CD4-positive, CD25-positive, alpha-beta regulatory T cell (primary cell): ENCODE measurements at regions not wholly inside any gene's neighbourhood (a gene's known extent, or its start where the extent isn't known, plus 50 kb on each side); places are given as distances from the start of the nearest gene placed in this dataset.

Experiments
- ATAC-seq, 2 donors: fragments of 150-1000 bp; cut with Tn5 transposase; one replicate each; pipeline ENCODE4 v1.10.0; 2021; ENCODE audit warnings: low read depth in 2 of 2, moderate number of reproducible peaks in 2 of 2, moderate library complexity in 1 of 2
- DNase-seq, 3 donors: peaks; one replicate each; pipeline versions ENCODE4 v3.0.0 to v3.0.0-alpha.2; 2012 to 2022; ENCODE audit warnings: mixed read lengths in 1 of 3
- H3K27ac ChIP-seq: one replicate; pipeline ENCODE4 v1.7.0; 2013; ENCODE audit warnings: mild to moderate bottlenecking, low read length; ENCODE audit not compliant: insufficient read depth, poor library complexity, severe bottlenecking
- H3K27me3 ChIP-seq: one replicate; pipeline ENCODE4 v1.7.0; 2013; ENCODE audit warnings: low read length; ENCODE audit not compliant: control insufficient read depth, insufficient read depth
- H3K36me3 ChIP-seq: one replicate; pipeline ENCODE4 v1.7.0; 2013; ENCODE audit warnings: mild to moderate bottlenecking, low read length, moderate library complexity; ENCODE audit not compliant: control insufficient read depth, insufficient read depth
- H3K4me1 ChIP-seq: 2 replicates; pipeline ENCODE4 v1.7.0; 2013; ENCODE audit warnings: mild to moderate bottlenecking, low read length; ENCODE audit not compliant: insufficient read depth, control insufficient read depth, poor library complexity, severe bottlenecking
- H3K4me3 ChIP-seq: one replicate; pipeline ENCODE4 v1.7.0; 2013; ENCODE audit warnings: low read depth, mild to moderate bottlenecking, low read length, moderate library complexity
- H3K9me3 ChIP-seq, 2 experiments: 1 replicate in 1 of 2; 2 replicates in 1 of 2; pipeline ENCODE4 v1.7.0; 2013; ENCODE audit warnings: low read length in 2 of 2, mild to moderate bottlenecking in 1 of 2, moderate library complexity in 1 of 2; ENCODE audit not compliant: control insufficient read depth in 2 of 2
- H3K27ac Mint-ChIP-seq, 3 donors: one replicate each; pipeline ENCODE4 v1.8.0; 2020 to 2022; ENCODE audit warnings: mild to moderate bottlenecking in 3 of 3, mixed read lengths in 3 of 3, moderate library complexity in 2 of 3
- H3K27me3 Mint-ChIP-seq: one replicate; pipeline ENCODE4 v1.8.0; 2022; ENCODE audit warnings: mild to moderate bottlenecking, mixed read lengths
- H3K36me3 Mint-ChIP-seq: one replicate; pipeline ENCODE4 v1.8.0; 2020; ENCODE audit warnings: mixed read lengths
- H3K4me1 Mint-ChIP-seq, 4 donors: one replicate each; pipeline ENCODE4 v1.8.0; 2020 to 2022; ENCODE audit warnings: mixed read lengths in 4 of 4, mild to moderate bottlenecking in 1 of 4
- H3K4me3 Mint-ChIP-seq, 4 donors: one replicate each; pipeline ENCODE4 v1.8.0; 2020 to 2022; ENCODE audit warnings: mild to moderate bottlenecking in 4 of 4, mixed read lengths in 4 of 4, moderate library complexity in 3 of 4
- H3K9me3 Mint-ChIP-seq, 7 donors: one replicate each; pipeline ENCODE4 v1.8.0; 2020 to 2022; ENCODE audit warnings: mixed read lengths in 7 of 7, mild to moderate bottlenecking in 3 of 7, moderate library complexity in 2 of 7

- H3K9me3 ChIP-seq: no peaks in the 10 kb centered on the region
- no peaks in the 10 kb centered on the region for H3K36me3 ChIP-seq
- H3K27ac Mint-ChIP-seq: no peak overlapping the region
- no peaks in the 10 kb centered on the region for H3K36me3 Mint-ChIP-seq
- no peaks in the 10 kb centered on the region for H3K27me3 ChIP-seq
- H3K27me3 Mint-ChIP-seq: peaks cover 4% of the 10 kb centered on the region
- DNase-seq (no peak), ATAC-seq (no peak)
- no peak overlapping the region for H3K27ac ChIP-seq
- H3K9me3 Mint-ChIP-seq: no peaks in the 10 kb centered on the region
- no peak overlapping the region for H3K4me3 ChIP-seq
- H3K4me3 Mint-ChIP-seq: no peak overlapping the region
- no peaks in the 10 kb centered on the region for H3K4me1 ChIP-seq
- no peaks in the 10 kb centered on the region for H3K4me1 Mint-ChIP-seq
Measured at GRCh38 chr1:25065795-25066238, 135.7 kb upstream of the RUNX3 start.

DNA sequence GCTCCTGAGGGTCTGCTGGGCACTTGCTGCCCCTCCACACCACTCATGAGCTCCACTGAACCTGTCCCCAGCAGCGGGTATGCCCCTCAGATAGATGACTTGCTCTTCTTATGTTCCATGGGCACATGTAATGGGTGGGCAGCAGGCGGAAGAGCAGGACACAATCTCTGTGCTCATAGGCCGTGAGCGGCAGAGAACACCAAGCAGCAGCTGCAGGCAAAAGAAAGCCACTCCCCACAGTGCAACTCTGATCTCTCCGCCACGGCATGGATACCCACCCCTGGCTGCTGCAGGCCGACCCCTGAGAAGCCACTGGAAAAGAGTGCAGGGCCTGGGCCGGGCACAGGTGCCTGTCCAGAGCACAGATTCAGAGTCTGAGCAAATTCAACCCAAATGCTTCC is 135.2 kb upstream of the RUNX3 start:
- H3K27ac Mint-ChIP-seq: no peak overlapping the region
- Histone ChIP-seq H3K27me3 (no peaks in the 10 kb centered on the region), H3K36me3 (no peaks in the 10 kb centered on the region), H3K4me3 (no peak overlapping the region), H3K4me1 (no peaks in the 10 kb centered on the region), H3K27ac (no peak overlapping the region), H3K9me3 (no peaks in the 10 kb centered on the region)
- no peak for ATAC-seq
- peaks cover 4% of the 10 kb centered on the region for H3K27me3 Mint-ChIP-seq
- H3K9me3 Mint-ChIP-seq: no peaks in the 10 kb centered on the region
- DNase-seq: no peak
- H3K4me1 Mint-ChIP-seq: no peaks in the 10 kb centered on the region
- H3K36me3 Mint-ChIP-seq: no peaks in the 10 kb centered on the region
- H3K4me3 Mint-ChIP-seq: no peak overlapping the region

GRCh38 chr1:25064465-25065240 is 134.6 kb upstream of the RUNX3 start:
- Mint-ChIP-seq H3K9me3 (no peaks in the 10 kb centered on the region), H3K4me1 (no peaks in the 10 kb centered on the region), H3K4me3 (no peak overlapping the region), H3K27me3 (peaks cover 7% of the 10 kb centered on the region), H3K27ac (peak overlapping the region in 1 of 3 donors; percentile 23), H3K36me3 (no peaks in the 10 kb centered on the region)
- no peak for ATAC-seq
- Histone ChIP-seq H3K27ac (no peak overlapping the region), H3K4me3 (no peak overlapping the region), H3K4me1 (no peaks in the 10 kb centered on the region), H3K36me3 (no peaks in the 10 kb centered on the region), H3K9me3 (no peaks in the 10 kb centered on the region), H3K27me3 (no peaks in the 10 kb centered on the region)
- DNase-seq: no peak

DNA sequence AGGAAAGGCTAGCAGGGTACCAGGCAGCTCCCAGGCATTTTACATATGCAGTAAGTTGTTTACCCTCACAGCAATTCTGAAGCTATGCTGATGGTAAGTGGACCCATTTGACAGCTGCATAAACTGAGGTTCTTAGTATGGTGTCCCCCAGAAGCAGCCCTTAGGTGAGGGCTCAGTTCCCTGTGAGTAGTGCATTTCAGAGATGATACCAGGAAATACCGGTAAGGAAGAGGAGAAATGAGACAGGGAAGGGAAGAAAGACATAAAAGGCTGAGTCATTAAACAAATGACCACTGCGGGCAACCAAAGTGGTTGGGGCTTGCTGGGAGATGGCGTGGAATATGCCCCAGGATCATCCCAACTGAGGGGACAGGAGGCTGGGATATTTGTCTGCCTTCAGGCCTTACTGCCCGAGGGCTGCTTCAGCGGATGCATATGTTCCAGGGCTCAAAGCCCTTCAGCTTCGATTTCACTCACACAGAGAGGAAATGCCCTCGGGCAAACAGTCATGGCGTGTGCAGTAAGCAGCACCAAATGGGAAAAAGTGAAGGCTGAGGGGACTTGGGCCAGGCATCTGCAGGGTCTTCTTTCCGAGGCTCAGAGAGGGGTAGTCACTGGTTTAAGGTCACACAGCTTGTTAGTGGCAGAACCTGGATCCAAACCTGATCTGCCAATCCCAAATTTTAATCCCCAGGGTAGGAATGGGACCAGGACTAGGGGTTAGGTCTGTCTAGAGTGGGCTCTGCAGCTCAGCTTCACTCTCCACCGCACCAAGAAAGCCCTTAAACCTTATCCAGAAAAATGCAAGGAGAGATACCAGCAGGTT is 133.7 kb upstream of the RUNX3 start:
- Mint-ChIP-seq H3K4me3 (no peak overlapping the region), H3K27me3 (peaks cover 7% of the 10 kb centered on the region), H3K36me3 (no peaks in the 10 kb centered on the region), H3K27ac (peak overlapping the region in 2 of 3 donors; percentile 12 to 23), H3K4me1 (no peaks in the 10 kb centered on the region), H3K9me3 (no peaks in the 10 kb centered on the region)
- Histone ChIP-seq H3K9me3 (no peaks in the 10 kb centered on the region), H3K27me3 (no peaks in the 10 kb centered on the region), H3K27ac (no peak overlapping the region), H3K4me3 (no peak overlapping the region), H3K36me3 (no peaks in the 10 kb centered on the region), H3K4me1 (no peaks in the 10 kb centered on the region)
- DNase-seq (no peak), ATAC-seq (no peak)

DNA sequence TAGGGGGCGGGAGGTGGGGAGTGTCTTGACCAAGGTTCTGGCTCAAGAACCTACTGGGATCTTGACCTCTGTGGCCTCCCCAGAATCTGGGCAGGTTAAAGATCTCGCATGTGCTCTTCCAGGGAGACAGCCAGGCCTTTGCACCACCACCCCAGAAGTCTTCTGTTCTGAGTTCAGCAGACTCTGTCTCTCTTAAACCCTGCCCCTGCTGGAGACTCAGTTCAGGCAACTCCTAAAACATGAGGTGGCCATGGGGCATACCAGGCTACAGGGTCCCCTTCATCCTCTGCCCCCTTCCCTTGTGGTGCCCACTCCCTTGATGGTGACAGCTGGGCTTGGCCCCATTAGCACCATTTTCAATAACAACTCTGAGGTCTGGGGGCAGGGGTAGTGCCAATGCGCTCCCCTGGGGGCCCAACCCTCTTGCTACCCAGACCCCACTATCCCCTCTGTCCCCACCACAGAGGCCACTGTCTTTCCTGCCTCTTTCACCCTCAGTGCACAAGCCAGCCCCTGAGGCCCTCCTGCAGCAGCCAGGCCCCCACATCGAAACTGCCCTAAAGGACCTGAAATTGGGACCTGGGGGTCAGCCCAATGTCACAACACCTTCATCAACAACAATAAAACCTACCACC is 132.7 kb upstream of the RUNX3 start:
- H3K27ac ChIP-seq: no peak overlapping the region
- H3K4me3 ChIP-seq: no peak overlapping the region
- Mint-ChIP-seq H3K27ac (no peak overlapping the region), H3K4me3 (no peak overlapping the region), H3K36me3 (no peaks in the 10 kb centered on the region), H3K9me3 (no peaks in the 10 kb centered on the region), H3K27me3 (peaks cover 8% of the 10 kb centered on the region), H3K4me1 (no peaks in the 10 kb centered on the region)
- peaks cover 2% of the 10 kb centered on the region for H3K27me3 ChIP-seq
- no peaks in the 10 kb centered on the region for H3K36me3 ChIP-seq
- H3K4me1 ChIP-seq: no peaks in the 10 kb centered on the region
- ATAC-seq (no peak), DNase-seq (no peak)
- H3K9me3 ChIP-seq: no peaks in the 10 kb centered on the region

DNA sequence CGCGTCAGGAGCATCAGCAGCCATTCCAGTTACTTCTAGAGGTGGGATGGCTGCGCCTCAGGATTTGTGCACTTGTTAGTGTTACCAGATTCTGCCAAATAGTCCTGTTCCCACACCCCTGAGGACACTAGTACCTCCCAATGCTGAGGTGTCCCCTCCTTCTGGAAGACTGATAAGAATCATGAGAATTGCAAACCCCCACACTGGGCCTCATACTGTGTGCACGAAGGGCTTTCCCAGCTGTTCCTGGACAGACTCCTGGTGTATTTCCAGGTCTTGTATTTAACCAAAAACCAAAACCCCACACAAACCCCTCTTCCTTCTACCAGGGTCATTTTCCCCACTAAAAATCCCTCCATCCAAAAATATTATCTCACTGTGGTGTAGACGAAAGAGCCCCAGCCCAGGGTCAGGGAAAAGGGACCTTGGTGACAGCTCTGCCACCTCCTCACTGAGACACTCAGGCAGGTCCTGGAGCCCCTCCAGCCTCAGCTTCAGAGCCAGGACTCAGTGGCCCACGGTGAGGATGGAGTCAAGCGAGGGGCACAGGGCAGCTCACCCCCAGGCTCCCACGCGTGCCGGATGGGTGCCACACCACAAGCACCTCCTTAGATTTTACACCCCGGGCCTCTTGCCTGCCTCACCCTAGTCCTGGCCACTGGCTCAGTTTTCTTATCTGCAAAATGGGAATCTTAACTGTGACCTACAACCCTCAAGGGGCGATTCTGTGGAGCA is 131.4 kb upstream of the RUNX3 start:
- Histone ChIP-seq H3K9me3 (no peaks in the 10 kb centered on the region), H3K36me3 (no peaks in the 10 kb centered on the region), H3K4me1 (no peaks in the 10 kb centered on the region), H3K4me3 (no peak overlapping the region), H3K27me3 (peaks cover 3% of the 10 kb centered on the region), H3K27ac (no peak overlapping the region)
- Mint-ChIP-seq H3K36me3 (no peaks in the 10 kb centered on the region), H3K27me3 (peaks cover 9% of the 10 kb centered on the region), H3K27ac (no peak overlapping the region), H3K9me3 (no peaks in the 10 kb centered on the region), H3K4me3 (peak overlapping the region in 1 of 4 donors; percentile 7), H3K4me1 (no peaks in the 10 kb centered on the region)
- ATAC-seq: no peak
- no peak for DNase-seq

GRCh38 chr1:25057188-25057587 is 127.1 kb upstream of the RUNX3 start:
- ATAC-seq (no peak), DNase-seq (no peak)
- H3K4me1 Mint-ChIP-seq: peaks cover 0 to 4% (median 0%) of the 10 kb centered on the region in 4 donors
- H3K27ac ChIP-seq: no peak overlapping the region
- H3K36me3 ChIP-seq: no peaks in the 10 kb centered on the region
- peak overlapping the region in 1 of 3 donors; percentile 52 for H3K27ac Mint-ChIP-seq
- no peaks in the 10 kb centered on the region for H3K9me3 ChIP-seq
- H3K9me3 Mint-ChIP-seq: no peaks in the 10 kb centered on the region
- H3K27me3 Mint-ChIP-seq: peaks cover 24% of the 10 kb centered on the region
- H3K4me3 ChIP-seq: no peak overlapping the region
- H3K4me1 ChIP-seq: no peaks in the 10 kb centered on the region
- H3K36me3 Mint-ChIP-seq: no peaks in the 10 kb centered on the region
- no peak overlapping the region for H3K4me3 Mint-ChIP-seq
- H3K27me3 ChIP-seq: peaks cover 3% of the 10 kb centered on the region
